Cerebellar cortex (tissue), 1 donor: ENCODE measurements at regions not wholly inside any gene's neighbourhood (a gene's known extent, or its start where the extent isn't known, plus 50 kb on each side); places are given as distances from the start of the nearest gene placed in this dataset.
A peak's percentile ranks its signal among the peaks of the same experiment; 100 is the strongest.
"Not testable (repeated sequence)": the region's sequence is repeated elsewhere in the genome, so short reads cannot be mapped to it uniquely, and the experiment has no call there.

Experiments used
- DNase-seq: peaks from one replicate; pipeline ENCODE4 v3.0.0-alpha.2; 2015; ENCODE audit warnings: low spot score

- no peak for DNase-seq
These were observed 97.6 kb downstream of the ANAPC4 start for GRCh38 chr4:25474690-25475089.

DNA sequence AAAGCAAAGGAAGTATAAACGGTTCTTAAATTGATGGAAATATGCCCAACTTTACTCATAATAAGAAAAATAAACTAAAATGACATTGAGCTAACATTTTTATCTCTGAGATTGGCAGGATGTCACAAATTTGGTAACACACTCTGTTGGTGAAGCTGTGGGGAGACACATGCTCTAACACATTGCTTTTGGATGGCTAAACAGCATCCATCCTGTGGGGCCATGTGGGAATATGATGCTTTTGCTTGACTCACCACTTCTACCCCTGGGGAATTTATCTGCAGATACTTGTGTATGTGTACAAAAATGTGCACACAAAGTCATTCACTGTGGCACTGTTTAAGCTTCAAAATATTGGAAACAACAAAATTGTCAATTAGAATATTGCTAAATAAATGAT lies 100.2 kb downstream of the ANAPC4 start:
- no peak for DNase-seq

DNA sequence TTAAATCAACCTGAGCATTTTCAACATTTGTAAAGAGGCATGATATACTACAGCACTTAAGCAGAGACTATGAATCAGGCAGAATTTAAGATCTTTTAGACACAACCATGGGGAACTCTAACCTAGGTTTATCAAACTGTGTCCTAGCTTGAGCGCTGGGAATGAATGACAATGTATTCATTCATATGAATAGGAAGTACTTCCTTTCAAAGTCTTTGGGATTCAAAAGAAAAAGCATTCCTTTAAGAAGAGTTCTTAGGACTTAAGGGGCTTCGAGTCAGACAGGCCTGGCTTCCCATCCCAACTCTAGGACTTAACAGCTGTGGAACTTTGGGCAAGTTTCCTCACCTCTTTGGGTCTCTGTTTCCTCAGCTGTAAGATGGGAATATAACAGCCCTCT lies 104.6 kb downstream of the ANAPC4 start:
- DNase-seq, result no peak

- no peak for DNase-seq
These were observed 107.2 kb downstream of the ANAPC4 start for GRCh38 chr4:25484243-25484721.

GRCh38 chr4:25485104-25485503 lies 108.0 kb downstream of the ANAPC4 start:
- DNase-seq, result no peak

- DNase-seq, result no peak
These were observed 109.1 kb downstream of the ANAPC4 start for GRCh38 chr4:25486171-25486570.

GRCh38 chr4:25487155-25487554 lies 110.1 kb downstream of the ANAPC4 start:
- DNase-seq, result no peak

DNA sequence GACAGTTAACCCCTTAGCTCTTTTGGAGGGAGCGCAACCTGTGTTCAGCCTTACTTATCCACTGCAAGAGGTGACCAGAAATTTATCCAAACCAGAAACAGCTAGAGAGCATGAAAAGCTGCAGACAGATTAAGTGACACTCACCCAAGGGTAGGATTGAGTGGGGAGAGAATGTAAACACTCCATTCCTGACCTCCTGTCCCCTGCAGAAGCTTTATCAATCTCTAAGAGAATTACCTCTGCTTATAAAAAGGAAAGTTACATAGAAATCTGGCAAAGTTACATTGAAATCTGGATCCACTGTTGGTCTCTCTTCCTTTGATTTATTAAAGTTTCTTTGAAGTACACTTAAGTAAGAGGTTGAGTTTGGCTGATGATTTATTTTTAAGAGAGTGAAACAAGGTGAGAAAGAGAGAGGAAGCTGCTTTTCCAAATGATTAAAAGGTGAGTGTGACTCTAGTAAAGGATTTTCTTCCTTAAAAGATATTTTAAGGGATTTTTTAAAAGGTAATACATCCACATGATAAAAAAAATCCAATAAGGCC lies 112.3 kb downstream of the ANAPC4 start:
- no peak for DNase-seq

GRCh38 chr4:25493466-25493865 lies 116.4 kb downstream of the ANAPC4 start:
- DNase-seq, result no peak

DNA sequence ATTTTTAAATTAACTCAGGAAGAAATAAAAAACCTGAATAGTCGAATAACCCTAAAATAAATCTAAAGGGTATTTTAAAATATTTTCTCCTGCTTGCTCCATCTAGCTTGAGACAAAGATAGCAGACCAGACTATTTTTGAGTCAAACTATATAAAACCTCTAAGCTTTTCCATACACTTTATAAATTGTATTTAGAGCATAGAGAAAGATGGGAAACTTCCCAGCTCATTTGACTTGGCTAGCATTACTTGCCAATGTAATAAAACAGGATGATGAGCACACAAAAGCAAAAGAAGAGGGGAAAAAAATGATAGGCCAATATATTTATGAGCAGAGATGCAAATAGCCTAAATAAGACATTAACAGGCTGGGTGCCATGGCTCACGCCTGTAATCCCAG lies 117.1 kb downstream of the ANAPC4 start:
- no peak for DNase-seq

DNA sequence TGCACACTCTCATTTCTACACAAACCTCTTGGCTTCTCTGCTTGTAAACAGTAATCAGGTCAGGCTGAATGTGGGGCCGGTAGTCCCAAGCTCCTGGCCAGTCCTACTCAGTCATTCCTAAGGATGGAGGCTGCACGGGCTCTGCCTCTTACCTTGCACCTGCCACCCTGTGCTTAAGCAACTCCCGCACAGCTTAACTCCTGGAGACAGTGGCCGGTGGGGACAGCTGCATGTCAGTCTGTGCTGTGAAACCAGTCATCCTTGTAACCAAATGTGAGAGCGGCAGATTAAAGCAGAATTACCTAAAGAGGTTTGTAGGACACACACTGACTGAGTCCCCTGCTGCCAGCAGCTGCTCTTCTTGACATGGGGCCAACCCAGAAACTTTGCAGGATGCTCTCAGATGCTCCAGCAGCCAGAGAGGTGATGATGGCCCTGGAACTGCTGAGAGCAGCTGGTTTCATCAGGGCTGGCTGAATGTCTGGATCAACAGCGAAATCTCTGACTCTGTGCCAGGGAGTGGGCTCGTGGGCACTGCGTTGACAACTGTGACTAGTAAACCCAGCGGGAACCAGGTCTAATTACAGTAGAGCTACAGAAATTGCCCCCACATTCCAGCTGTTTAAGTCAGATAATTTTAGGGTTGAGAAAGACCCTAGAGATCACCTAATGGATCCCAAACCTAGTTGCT lies 123.7 kb downstream of the ANAPC4 start:
- peak; percentile 68 for DNase-seq

DNA sequence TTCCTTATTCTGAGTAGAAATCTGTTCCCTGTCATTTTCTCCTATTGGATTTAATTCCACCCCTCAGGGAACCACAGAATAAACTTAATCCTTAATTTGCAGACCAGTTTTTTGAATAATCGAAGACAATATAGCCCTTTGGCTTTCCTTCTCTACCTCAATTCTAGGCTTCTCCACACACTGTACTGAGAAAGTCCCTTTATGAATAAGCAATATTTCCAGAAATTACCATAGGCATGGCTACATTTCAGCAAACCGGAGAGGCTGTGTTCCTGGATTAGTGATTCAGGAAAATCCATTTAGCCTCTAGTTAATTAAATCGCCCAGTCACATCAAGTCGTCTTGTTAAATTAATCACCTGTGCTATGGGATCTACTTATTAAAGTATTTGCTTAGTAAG lies 125.1 kb downstream of the ANAPC4 start:
- DNase-seq, result no peak

- no peak for DNase-seq
These were observed 126.7 kb downstream of the ANAPC4 start for GRCh38 chr4:25503779-25504178.

- no peak for DNase-seq
These were observed 128.0 kb downstream of the ANAPC4 start for GRCh38 chr4:25504932-25505636.

- DNase-seq, result no peak
These were observed 128.6 kb downstream of the ANAPC4 start for GRCh38 chr4:25505637-25505991.

- no peak for DNase-seq
These were observed 129.0 kb downstream of the ANAPC4 start for GRCh38 chr4:25506032-25506571.

DNA sequence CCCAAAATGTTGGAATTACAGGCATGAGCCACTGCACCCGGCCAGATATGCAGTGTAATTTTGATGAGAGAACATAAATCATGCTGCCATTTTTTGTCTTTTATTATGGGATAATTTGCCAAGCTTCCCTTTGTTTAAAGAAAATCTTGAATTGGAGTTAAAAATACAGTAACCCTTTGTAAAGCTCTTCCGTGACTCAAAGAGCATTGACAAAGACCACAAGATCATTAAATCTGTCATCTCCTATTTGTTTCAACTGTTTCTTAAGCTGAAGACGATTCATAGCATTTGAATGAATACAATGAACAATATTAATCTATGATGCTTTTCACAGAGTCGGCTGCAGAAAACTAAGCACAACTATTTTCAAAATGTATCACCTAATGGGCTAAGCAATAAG lies 132.6 kb downstream of the ANAPC4 start:
- DNase-seq, result no peak

- DNase-seq, result not testable (repeated sequence)
These were observed 134.8 kb downstream of the ANAPC4 start for GRCh38 chr4:25511823-25512222.

- no peak for DNase-seq
These were observed 136.8 kb downstream of the ANAPC4 start for GRCh38 chr4:25513814-25514213.

- no peak for DNase-seq
These were observed 132.2 kb upstream of the SLC34A2 start for GRCh38 chr4:25523405-25523804.

GRCh38 chr4:25524663-25525062 lies 131.0 kb upstream of the SLC34A2 start:
- DNase-seq, result no peak

DNA sequence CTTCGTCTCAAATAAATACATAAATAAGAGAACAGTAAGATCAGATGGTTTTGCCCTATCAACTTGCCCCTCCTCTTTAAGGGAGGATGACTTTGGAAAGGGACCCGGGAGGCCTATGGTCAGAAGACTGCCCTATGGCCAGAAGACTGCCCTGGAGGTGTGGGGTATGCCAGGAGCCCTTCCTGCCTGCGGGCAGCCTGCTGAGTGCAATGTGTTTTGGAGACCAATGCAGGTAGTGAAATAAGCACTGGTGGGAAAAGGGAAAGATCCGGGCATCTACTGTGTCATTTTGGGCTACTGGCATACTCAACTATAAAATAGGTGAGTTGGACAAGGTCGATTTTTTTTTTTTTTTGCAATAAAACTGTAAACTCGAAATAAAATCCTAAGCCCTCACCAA lies 129.8 kb upstream of the SLC34A2 start:
- no peak for DNase-seq

DNA sequence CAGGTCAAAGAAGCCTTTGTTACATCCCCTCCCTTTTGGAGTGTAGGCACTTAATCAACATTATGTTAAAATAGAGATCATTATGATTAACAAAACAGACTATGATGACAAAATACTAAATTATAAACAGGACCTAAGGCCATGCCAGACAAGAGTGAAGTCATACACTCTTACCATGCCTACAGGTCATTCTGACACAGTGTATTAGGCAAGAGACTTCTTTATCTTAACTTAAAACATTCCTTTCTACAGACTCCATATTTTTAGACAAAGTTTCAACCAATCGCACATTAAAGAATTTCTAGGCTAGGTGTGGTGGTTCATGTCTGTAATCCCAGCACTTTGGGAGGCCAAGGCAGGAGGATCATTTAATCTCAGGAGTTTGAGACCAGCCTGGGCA lies 128.6 kb upstream of the SLC34A2 start:
- no peak for DNase-seq
